HG03521 (cell line): ENCODE measurements at regions not wholly inside any gene's neighbourhood (a gene's known extent, or its start where the extent isn't known, plus 50 kb on each side); places are given as distances from the start of the nearest gene placed in this dataset.
"Not testable (repeated sequence)": the region's sequence is repeated elsewhere in the genome, so short reads cannot be mapped to it uniquely, and the experiment has no call there.

Experiments
- ATAC-seq: cut with Tn5 transposase; IDR thresholded peaks from one replicate; pipeline ENCODE4 v1.9.1; 2021; ENCODE audit warnings: mild to moderate bottlenecking, moderate library complexity; ENCODE audit not compliant: unreplicated experiment

- ATAC-seq: no peak
Measured at GRCh38 chr1:199804526-199804925, 223.0 kb upstream of the NR5A2 start.

- ATAC-seq: no peak
Measured at GRCh38 chr1:199808110-199808870, 219.2 kb upstream of the NR5A2 start.

- no peak for ATAC-seq
Measured at GRCh38 chr1:199809311-199809710, 218.2 kb upstream of the NR5A2 start.

DNA sequence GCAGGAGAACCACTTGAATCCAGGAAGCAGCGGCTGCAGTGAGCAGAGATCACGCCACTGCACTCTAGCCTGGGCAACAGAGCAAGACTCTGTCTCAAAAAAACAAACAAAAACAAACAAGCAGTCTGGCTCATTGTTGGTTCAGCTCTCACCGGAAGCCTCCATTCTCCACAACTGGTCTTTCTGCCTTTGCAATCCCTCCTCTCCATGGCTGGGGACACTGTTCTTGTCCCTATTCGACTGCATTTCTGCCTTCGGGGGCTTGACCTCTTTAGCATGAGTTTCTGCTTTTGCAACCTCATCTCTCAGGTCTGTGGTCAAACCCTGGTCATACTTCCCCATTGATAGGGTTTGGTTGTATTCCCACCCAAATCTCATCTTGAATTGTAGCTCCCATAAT, 216.3 kb upstream of the NR5A2 start:
- no peak for ATAC-seq

DNA sequence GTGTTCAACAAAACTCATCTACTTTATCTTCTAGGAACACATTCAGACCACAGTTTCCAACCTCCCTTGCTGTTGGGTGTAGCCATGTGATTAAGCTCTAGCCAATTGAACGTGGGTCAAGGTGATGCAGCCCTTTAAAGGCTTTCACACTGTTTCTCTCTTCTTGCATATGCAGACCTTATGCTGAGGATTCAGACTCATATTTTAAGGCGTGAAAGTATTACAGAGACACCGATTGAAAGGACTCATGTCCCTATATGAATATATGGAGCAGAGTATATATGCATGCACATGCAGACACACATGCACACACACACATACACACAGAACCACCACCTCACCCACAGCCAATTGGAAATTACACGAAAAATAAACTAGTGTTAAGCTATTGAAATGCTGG, 214.3 kb upstream of the NR5A2 start:
- ATAC-seq: no peak

DNA sequence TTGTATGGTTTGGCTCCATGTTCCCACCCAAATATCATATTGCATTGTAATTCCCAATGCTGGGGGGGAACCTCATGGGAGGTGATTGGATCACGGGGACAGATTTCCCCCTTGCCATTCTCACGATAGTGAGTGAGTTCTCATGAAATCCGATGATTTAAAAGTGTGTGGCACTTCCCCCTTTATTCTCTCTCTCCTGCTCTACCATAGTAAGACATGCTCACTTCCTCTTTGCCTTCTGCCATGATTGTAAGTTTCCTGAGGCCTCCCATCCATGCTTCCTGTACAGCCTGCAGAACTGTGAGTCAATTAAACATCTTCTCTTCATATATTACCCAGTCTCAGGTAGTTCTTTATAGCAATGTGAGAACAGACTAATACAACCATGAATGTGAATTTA, 211.6 kb upstream of the NR5A2 start:
- ATAC-seq: no peak

DNA sequence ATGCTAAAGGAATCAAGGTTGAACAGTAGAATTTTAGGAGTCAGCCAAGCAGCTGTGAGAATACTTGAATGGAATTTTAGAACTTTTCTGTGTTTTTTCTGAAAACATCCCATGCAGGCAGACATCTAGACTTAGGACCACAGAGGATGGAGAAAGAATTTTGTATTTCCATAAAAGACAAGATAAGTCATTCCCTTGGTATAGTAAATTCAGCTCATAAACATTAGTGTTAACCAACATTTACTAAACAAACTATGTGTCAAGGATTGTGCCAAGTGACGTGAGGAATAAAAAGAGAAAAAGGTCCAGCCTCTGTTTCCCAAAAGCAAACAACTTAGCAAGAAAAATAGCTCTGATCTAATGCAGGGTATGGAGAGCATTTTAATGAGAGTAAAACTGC, 210.2 kb upstream of the NR5A2 start:
- ATAC-seq: no peak

GRCh38 chr1:199821029-199821779, 206.3 kb upstream of the NR5A2 start:
- ATAC-seq: no peak

DNA sequence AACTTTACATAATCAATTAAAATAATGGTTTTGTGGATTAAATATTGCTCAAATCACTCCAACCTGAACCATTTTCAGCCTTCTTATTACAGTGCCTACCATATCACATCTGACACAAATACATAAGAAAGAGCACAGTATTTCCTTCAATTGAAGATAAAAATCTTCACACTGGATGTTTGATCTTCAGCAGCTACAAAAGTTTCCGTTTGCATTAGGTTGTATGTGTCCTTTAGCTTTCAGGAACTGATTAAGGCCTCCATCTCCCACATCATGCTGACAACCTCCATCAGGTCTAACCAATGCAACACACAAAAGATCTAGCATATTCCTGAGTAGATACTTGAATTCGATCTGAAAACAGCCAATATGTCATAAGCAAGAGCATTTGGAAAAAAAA, 195.1 kb upstream of the NR5A2 start:
- no peak for ATAC-seq

DNA sequence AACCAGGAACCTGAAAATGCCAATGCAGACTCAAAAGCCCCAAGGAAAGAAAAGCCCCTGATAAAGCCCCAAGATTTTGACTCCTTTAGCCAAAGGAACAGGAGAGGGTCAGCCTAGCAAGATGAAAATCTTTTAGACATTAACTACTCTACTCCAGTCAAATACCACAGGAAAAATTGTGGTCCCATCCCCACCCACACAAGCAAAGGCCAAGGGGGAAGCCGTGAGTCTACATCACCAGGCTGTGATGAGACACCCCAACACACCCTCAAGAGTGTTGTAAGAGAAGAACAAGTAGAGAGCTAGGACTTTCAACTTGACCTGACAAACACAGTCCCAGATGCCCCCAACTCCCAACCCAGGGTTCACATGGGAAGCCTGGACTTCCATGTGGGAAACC, 192.8 kb upstream of the NR5A2 start:
- no peak for ATAC-seq

DNA sequence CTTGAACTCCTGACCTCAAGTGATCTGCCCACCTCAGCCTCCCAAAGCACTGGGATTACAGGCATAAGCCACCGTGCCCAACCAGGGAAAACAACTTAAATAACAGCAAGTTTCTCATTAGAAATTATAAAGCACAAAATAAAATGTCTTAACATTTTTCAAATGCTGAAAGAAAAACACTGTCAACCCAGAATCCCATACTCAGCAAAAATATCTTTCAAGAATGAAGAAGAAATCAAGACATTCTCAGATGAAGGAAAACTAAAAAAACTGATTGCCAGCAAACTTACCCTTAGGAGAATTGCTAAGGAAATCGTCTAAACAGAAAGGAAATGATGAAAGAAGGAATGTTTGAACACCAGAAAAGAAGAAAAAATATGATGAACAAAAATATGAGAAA, 191.1 kb upstream of the NR5A2 start:
- no peak for ATAC-seq

DNA sequence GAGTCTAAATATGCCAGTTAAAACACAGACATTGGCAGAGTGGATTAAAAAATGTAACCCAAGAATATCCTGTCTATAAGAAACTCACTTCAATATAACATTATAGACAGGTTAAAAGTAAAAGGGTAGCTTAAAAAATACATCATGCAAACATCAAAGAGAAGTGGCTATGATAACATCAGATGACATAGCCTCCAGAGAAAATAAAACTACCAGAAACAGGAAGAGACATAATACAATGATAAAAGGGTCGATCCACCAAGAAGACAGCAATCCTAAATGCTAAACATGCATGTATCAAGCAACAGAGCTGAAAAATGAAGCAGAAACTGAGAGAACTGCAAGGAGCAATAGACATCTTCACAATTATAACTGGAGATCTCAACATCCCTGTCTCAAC, 190.2 kb upstream of the NR5A2 start:
- no peak for ATAC-seq

- not testable (repeated sequence) for ATAC-seq
Measured at GRCh38 chr1:199839608-199840007, 187.9 kb upstream of the NR5A2 start.

- not testable (repeated sequence) for ATAC-seq
Measured at GRCh38 chr1:199843096-199843495, 184.4 kb upstream of the NR5A2 start.

DNA sequence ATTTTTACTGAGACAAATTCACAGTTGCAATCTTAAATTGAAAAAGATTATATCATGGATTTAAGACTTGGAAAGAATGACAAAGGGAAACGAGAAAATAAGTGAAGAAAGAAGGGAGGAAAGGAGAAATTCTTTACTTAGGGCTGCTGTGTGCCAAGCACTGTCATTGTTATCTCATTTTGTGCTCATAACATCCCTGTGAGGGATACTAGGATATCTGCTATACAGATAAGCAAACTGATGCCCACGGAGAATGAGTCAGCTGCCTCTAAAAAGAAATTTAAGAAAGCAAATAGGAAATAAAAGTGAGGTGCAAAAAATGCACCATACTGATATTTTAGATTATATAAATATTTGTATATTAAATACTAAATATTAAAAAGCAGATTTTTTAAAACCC, 183.6 kb upstream of the NR5A2 start:
- ATAC-seq: no peak

- ATAC-seq: no peak
Measured at GRCh38 chr1:199847021-199847420, 180.5 kb upstream of the NR5A2 start.

GRCh38 chr1:199851439-199852140, 175.9 kb upstream of the NR5A2 start:
- no peak for ATAC-seq

- ATAC-seq: no peak
Measured at GRCh38 chr1:199854686-199855321, 172.7 kb upstream of the NR5A2 start.

DNA sequence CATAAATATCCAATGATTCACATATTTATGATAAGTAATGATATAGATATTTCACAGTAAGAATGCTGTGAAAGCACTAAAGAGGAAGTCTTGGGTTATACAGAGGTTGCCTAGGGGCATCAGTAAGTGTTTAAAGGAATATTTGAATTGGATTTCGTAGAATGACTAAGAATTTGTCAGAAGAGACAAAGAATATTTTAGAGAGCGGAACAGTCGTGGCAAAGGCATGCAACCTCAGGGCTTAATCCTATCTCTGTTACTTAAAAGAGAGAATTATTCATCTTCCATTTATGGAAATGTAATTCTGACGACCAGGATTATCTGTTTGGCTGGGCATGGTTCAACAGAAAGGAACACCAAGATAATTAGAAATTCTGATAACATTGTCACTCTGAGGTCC, 171.9 kb upstream of the NR5A2 start:
- no peak for ATAC-seq

DNA sequence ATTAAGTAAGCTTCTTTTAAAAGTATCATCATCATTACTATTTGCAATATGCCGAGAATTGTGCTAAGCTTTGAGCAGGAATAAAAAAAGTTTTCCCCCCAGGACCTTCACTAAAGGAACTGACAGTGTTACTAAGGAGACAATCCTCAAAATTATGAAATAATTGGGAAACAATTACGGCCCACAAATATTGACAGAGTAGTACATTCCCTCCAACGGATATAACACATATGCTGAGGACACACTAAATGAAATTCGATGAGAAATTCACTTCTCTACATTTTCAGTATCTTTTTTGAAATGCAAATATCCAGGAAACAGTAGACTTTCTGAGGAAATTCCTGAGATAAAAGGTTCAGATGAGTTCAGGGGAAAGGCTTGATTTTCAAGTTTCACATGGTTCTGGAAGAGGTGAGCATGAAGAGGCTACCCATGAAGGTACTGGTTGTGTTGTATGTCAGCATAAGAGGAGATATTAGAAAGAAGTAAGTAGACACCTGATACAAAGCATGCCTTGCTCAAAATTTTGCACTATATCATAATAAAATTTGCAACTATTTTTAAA, 171.2 kb upstream of the NR5A2 start:
- no peak for ATAC-seq

- ATAC-seq: no peak
Measured at GRCh38 chr1:199857108-199857507, 170.4 kb upstream of the NR5A2 start.
